Kidney (tissue), 13 donors: ENCODE measurements at regions not wholly inside any gene's neighbourhood (a gene's known extent, or its start where the extent isn't known, plus 50 kb on each side); places are given as distances from the start of the nearest gene placed in this dataset.
A peak's percentile ranks its signal among the peaks of the same experiment; 100 is the strongest.

Experiments
- DNase-seq, 5 donors: peaks; one replicate each; pipeline ENCODE4 v3.0.0-alpha.2; 2013 to 2020
- FAIRE-seq: peaks from 2 replicates; lab custom pipeline; 2012; peaks lifted over from hg19 to GRCh38; lab: Jason Lieb, UNC
- H3K27ac ChIP-seq, 2 donors: one replicate each; pipeline ENCODE4 v1.7.0; 2013; ENCODE audit warnings: low read depth in 2 of 2, low read length in 2 of 2, inconsistent platforms in 1 of 2
- H3K27me3 ChIP-seq: one replicate; pipeline ENCODE4 v1.7.1; 2013; ENCODE audit warnings: low read length, inconsistent platforms; ENCODE audit not compliant: control insufficient read depth, insufficient read depth
- H3K36me3 ChIP-seq, 3 donors: one replicate each; pipeline versions ENCODE4 v1.7.0 to v1.7.1; 2013; ENCODE audit warnings: low read length in 3 of 3, control low read depth in 1 of 3, inconsistent platforms in 1 of 3; ENCODE audit not compliant: insufficient read depth in 3 of 3, control insufficient read depth in 2 of 3
- H3K4me1 ChIP-seq, 3 donors: one replicate each; pipeline versions ENCODE4 v1.7.0 to v1.7.1; 2013; ENCODE audit warnings: low read length in 3 of 3, inconsistent platforms in 1 of 3, low read depth in 1 of 3; ENCODE audit not compliant: control insufficient read depth in 2 of 3, insufficient read depth in 2 of 3
- H3K4me3 ChIP-seq, 3 donors: one replicate each; pipeline versions ENCODE4 v1.7.0 to v1.8.1; 2013; ENCODE audit warnings: low read length in 3 of 3, control low read depth in 1 of 3, inconsistent platforms in 1 of 3
- H3K9ac ChIP-seq, 3 donors: one replicate each; pipeline versions ENCODE4 v1.7.0 to v1.7.1; 2013; ENCODE audit warnings: low read length in 3 of 3, control low read depth in 1 of 3, inconsistent platforms in 1 of 3
- H3K9me3 ChIP-seq, 3 donors: one replicate each; pipeline versions ENCODE4 v1.7.0 to v1.7.1; 2013; ENCODE audit warnings: low read length in 3 of 3, control low read depth in 1 of 3, inconsistent platforms in 1 of 3; ENCODE audit not compliant: control insufficient read depth in 2 of 3, insufficient read depth in 1 of 3
- CTCF ChIP-seq: IDR thresholded peaks from 3 replicates; pipeline ENCODE4 v1.5.1; 2012; ENCODE audit warnings: mild to moderate bottlenecking, moderate library complexity, borderline replicate concordance; ENCODE audit not compliant: insufficient read depth; ENCODE audit errors: extremely low read depth
- intact Hi-C: fragments of 100-400 bp; cut with DNase I; formaldehyde crosslinking; loops from one replicate; pipeline ENCODE4 v1.11.1; 2022
- donor health status: control.
- donor health status: control.
- donor health status: control.
- donor health status: control.
- donor health status: control.
- donor health status: DM: yes; HTN: yes; CAD: no.
- donor health status: Normal renal cell carcinoma (clear cell type).

GRCh38 chr12:114958538-114958937 lies 274.6 kb upstream of the TBX3 start:
- no peak for TF ChIP-seq CTCF
- no peak overlapping the region for H3K9ac ChIP-seq
- no peaks in the 10 kb centered on the region for H3K36me3 ChIP-seq
- intact Hi-C loops = no loop called here
- H3K9me3 ChIP-seq = no peaks in the 10 kb centered on the region
- no peak overlapping the region for H3K27ac ChIP-seq
- DNase-seq = no peak
- H3K4me1 ChIP-seq = no peaks in the 10 kb centered on the region
- H3K27me3 ChIP-seq = no peaks in the 10 kb centered on the region
- FAIRE-seq = no peak
- no peak overlapping the region for H3K4me3 ChIP-seq

- no peak for TF ChIP-seq CTCF
- no peak for FAIRE-seq
- no peaks in the 10 kb centered on the region for H3K36me3 ChIP-seq
- H3K9ac ChIP-seq = no peak overlapping the region
- H3K27ac ChIP-seq = no peak overlapping the region
- intact Hi-C loops = no loop called here
- no peak overlapping the region for H3K4me3 ChIP-seq
- no peaks in the 10 kb centered on the region for H3K4me1 ChIP-seq
- H3K27me3 ChIP-seq = no peaks in the 10 kb centered on the region
- no peaks in the 10 kb centered on the region for H3K9me3 ChIP-seq
- DNase-seq = no peak
These were observed 273.2 kb upstream of the TBX3 start for GRCh38 chr12:114957225-114957624.

- Histone ChIP-seq H3K4me1 (no peaks in the 10 kb centered on the region), H3K4me3 (no peak overlapping the region), H3K9me3 (no peaks in the 10 kb centered on the region), H3K27me3 (no peaks in the 10 kb centered on the region), H3K9ac (no peak overlapping the region), H3K36me3 (no peaks in the 10 kb centered on the region), H3K27ac (no peak overlapping the region)
- DNase-seq = peak in 2 of 5 donors; percentile 19 to 37
- no peak for FAIRE-seq
- intact Hi-C loops = no loop called here
- TF ChIP-seq CTCF = no peak
These were observed 271.5 kb upstream of the TBX3 start for GRCh38 chr12:114955414-114956014.
